ENCODE measurements at regions not wholly inside any gene's neighbourhood (a gene's known extent, or its start where the extent isn't known, plus 50 kb on each side); places are given as distances from the start of the nearest gene placed in this dataset.
"Not testable (repeated sequence)": the region's sequence is repeated elsewhere in the genome, so short reads cannot be mapped to it uniquely, and the experiment has no call there.

DNA sequence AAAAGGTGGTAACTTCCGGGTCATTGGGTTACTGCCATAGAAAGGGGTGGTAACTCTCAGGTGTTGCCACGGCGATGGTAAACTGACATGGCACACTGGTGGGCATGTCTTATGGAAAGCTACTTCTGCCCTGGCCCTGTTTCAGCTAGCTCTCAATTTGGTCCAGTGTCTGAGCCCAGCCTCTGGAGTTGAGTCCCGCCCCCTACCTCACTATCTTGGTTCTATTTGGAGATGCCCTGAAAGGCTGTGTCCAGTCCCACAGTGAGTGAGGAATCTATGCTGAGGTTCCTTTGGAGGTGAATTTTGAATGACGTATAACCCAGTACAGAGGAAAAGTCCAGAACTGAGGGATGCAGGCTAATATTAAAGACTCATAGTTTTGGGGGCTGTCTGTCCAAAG lies 230.4 kb upstream of the PLGLB1 start:
- TF ChIP-seq PBX3 (IDR thresholded peaks at IDR 0.05); POLR2A (IDR thresholded peaks at IDR 0.05; ENCODE audit: low read length); POLR2AphosphoS2 (conservative IDR thresholded peaks at IDR 0.05; ENCODE audit: low read length); CTCF (IDR thresholded peaks at IDR 0.05); RAD21 (conservative IDR thresholded peaks at IDR 0.05 in 1 of 2, IDR thresholded peaks at IDR 0.05 in 1 of 2); BCL3 (IDR thresholded peaks at IDR 0.05); CHD2 (IDR thresholded peaks at IDR 0.05; ENCODE audit: low read length, partially characterized antibody); RARB (CRISPR knock-in tag; IDR thresholded peaks at IDR 0.05); HES2 (IDR thresholded peaks at IDR 0.05); USF2 (IDR thresholded peaks at IDR 0.05); FOSL2 (IDR thresholded peaks at IDR 0.05); FOSL2 (CRISPR knock-in tag; IDR thresholded peaks at IDR 0.05): not testable (repeated sequence)
- TF ChIP-seq, protein P1, sequence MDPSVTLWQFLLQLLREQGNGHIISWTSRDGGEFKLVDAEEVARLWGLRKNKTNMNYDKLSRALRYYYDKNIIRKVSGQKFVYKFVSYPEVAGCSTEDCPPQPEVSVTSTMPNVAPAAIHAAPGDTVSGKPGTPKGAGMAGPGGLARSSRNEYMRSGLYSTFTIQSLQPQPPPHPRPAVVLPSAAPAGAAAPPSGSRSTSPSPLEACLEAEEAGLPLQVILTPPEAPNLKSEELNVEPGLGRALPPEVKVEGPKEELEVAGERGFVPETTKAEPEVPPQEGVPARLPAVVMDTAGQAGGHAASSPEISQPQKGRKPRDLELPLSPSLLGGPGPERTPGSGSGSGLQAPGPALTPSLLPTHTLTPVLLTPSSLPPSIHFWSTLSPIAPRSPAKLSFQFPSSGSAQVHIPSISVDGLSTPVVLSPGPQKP (IDR thresholded peaks at IDR 0.05; ENCODE audit: low read depth, low read length) = not testable (repeated sequence)
